ENCODE measurements at regions not wholly inside any gene's neighbourhood (a gene's known extent, or its start where the extent isn't known, plus 50 kb on each side); places are given as distances from the start of the nearest gene placed in this dataset.

DNA sequence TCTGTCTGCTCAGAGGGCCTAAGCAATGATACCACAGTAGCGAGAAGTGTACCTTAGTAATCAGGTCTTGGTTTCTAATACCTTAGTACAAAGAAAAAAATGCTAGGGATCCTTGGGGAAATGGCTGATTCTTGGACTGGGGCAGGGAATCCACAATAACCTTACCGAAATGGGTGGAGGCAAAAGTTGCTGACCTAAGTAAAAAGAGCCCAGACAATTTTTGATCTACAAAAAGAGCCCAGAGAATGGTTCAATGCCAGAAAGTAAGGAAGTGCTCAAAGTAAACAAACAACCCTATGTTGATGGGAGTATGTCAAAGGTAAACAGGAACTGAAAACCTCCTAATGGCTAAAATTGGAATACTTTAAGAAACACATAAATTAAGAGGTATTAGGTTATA, 130.1 kb upstream of the MAGEB18 start:
- Histone ChIP-seq H3K18ac (ENCODE audit: extremely low read depth, low read length) (no peak overlapping the region), H3K27ac (ENCODE audit: low read depth, low read length) (no peak overlapping the region), H3K36me3 (ENCODE audit: control insufficient read depth in 2 of 4, insufficient read depth in 4 of 4, low read length in 3 of 4) (no peaks in the 10 kb centered on the region), H2BK20ac (ENCODE audit: low read length) (no peak overlapping the region), H2AK5ac (ENCODE audit: low read depth, low read length) (no peak overlapping the region), H2AFZ (ENCODE audit: low read length) (no peak overlapping the region), H3K23ac (ENCODE audit: insufficient read length) (no peak overlapping the region), H3K27me3 (replicated peaks in 1 of 4; ENCODE audit: control insufficient read depth in 3 of 4, extremely low read depth in 1 of 4, insufficient read depth in 3 of 4, low read length in 3 of 4) (no peaks in the 10 kb centered on the region), H3K4me3 (ENCODE audit: extremely low read depth in 1 of 4, insufficient read depth in 2 of 4, low read depth in 3 of 4, low read length in 4 of 4) (no peak overlapping the region), H3K4me1 (replicated peaks in 1 of 4; ENCODE audit: control insufficient read depth in 3 of 4, insufficient read depth in 4 of 4, low read length in 3 of 4) (no peaks in the 10 kb centered on the region), H4K91ac (replicated peaks; ENCODE audit: insufficient read length, low read length) (no peak overlapping the region), H3K56ac (replicated peaks; ENCODE audit: insufficient read length, low read depth, low read length) (no peak overlapping the region), H3K14ac (ENCODE audit: insufficient read length) (no peak overlapping the region), H3K4ac (replicated peaks; ENCODE audit: insufficient read length, low read depth, low read length) (no peak overlapping the region), H3K79me1 (ENCODE audit: low read depth, low read length) (no peaks in the 10 kb centered on the region), H4K8ac (ENCODE audit: extremely low read depth, insufficient read depth, low read length) (no peak overlapping the region), H4K20me1 (replicated peaks in 1 of 2; ENCODE audit: control insufficient read depth in 1 of 2, insufficient read depth in 2 of 2, low read length in 2 of 2) (no peaks in the 10 kb centered on the region), H2BK15ac (ENCODE audit: low read length) (no peak overlapping the region), H3K9me3 (ENCODE audit: insufficient read depth in 2 of 2, low read depth in 1 of 2, low read length in 1 of 2) (no peaks in the 10 kb centered on the region), H2BK5ac (ENCODE audit: low read depth, low read length) (no peak overlapping the region), H3K23me2 (ENCODE audit: low read depth, low read length) (no peaks in the 10 kb centered on the region), H3K4me2 (ENCODE audit: insufficient read depth in 1 of 2, low read depth in 2 of 2, low read length in 2 of 2) (no peak overlapping the region), H4K5ac (ENCODE audit: insufficient read length, low read depth, low read length) (no peak overlapping the region), H2BK12ac (ENCODE audit: low read depth, low read length) (no peak overlapping the region), H3K9ac (replicated peaks in 1 of 4; ENCODE audit: extremely low read depth in 1 of 4, low read depth in 3 of 4, low read length in 3 of 4) (no peak overlapping the region), H3K79me2 (ENCODE audit: control insufficient read depth in 1 of 2, insufficient read depth in 2 of 2, low read length in 2 of 2) (no peaks in the 10 kb centered on the region), H2BK120ac (replicated peaks; ENCODE audit: low read depth, low read length) (no peak overlapping the region)
- FAIRE-seq (no peak), DNase-seq (ENCODE audit: low read depth in 1 of 2, low spot score in 2 of 2) (no peak)
- TF ChIP-seq KDM5A (IDR thresholded peaks at IDR 0.05; ENCODE audit: low read length) = no peak
- TF ChIP-seq, protein P1, sequence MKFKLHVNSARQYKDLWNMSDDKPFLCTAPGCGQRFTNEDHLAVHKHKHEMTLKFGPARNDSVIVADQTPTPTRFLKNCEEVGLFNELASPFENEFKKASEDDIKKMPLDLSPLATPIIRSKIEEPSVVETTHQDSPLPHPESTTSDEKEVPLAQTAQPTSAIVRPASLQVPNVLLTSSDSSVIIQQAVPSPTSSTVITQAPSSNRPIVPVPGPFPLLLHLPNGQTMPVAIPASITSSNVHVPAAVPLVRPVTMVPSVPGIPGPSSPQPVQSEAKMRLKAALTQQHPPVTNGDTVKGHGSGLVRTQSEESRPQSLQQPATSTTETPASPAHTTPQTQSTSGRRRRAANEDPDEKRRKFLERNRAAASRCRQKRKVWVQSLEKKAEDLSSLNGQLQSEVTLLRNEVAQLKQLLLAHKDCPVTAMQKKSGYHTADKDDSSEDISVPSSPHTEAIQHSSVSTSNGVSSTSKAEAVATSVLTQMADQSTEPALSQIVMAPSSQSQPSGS (IDR thresholded peaks at IDR 0.05; ENCODE audit: low read length) = no peak
- TF ChIP-seq BACH1 (IDR thresholded peaks at IDR 0.05; ENCODE audit: low read length) = no peak
- ChIA-PET CTCF (ENCODE audit: partially characterized antibody) (no interaction called here), POLR2A (ENCODE audit: partially characterized antibody) (no interaction called here)
- WGBS, 2 experiments (ENCODE audit: extremely low coverage in 1 of 2, insufficient coverage in 1 of 2, insufficient read length in 1 of 2, insufficient replicate concordance in 2 of 2, low coverage in 1 of 2, low lambda C conversion rate in 2 of 2, missing lambda C conversion rate in 1 of 2) = 100% methylated on average over 1 of the region's 2 CpGs; no CpG with 5 or more reads in 1 of the 2 experiments
